Endodermal cell (in vitro differentiated cells): ENCODE measurements at regions not wholly inside any gene's neighbourhood (a gene's known extent, or its start where the extent isn't known, plus 50 kb on each side); places are given as distances from the start of the nearest gene placed in this dataset.
A peak's percentile ranks its signal among the peaks of the same experiment; 100 is the strongest.

Experiments
- DNase-seq: peaks from one replicate; pipeline ENCODE4 v3.0.0-alpha.2; 2017
- H3K27ac ChIP-seq: 2 replicates; pipeline ENCODE4 v1.5.1; 2013; ENCODE audit warnings: mild to moderate bottlenecking, low read depth, low read length, moderate library complexity
- H3K27me3 ChIP-seq: 2 replicates; pipeline ENCODE4 v1.6.1; 2013; ENCODE audit warnings: mild to moderate bottlenecking, low read length, moderate library complexity; ENCODE audit not compliant: insufficient read depth, control insufficient read depth, poor library complexity, severe bottlenecking
- H3K36me3 ChIP-seq: 2 replicates; pipeline ENCODE4 v1.7.0; 2013; ENCODE audit warnings: mild to moderate bottlenecking, low read length, moderate library complexity; ENCODE audit not compliant: control insufficient read depth, insufficient read depth
- H3K4me1 ChIP-seq: one replicate; pipeline ENCODE4 v1.7.0; 2013; ENCODE audit warnings: low read length; ENCODE audit not compliant: control insufficient read depth, insufficient read depth
- H3K4me3 ChIP-seq: 2 replicates; pipeline ENCODE4 v1.5.1; 2013; ENCODE audit warnings: mild to moderate bottlenecking, low read length, moderate library complexity
- H3K9ac ChIP-seq: 2 replicates; pipeline ENCODE4 v1.6.1; 2013; ENCODE audit warnings: mild to moderate bottlenecking, low read length, moderate library complexity; ENCODE audit not compliant: poor library complexity, severe bottlenecking; ENCODE audit errors: extremely low read depth
- H3K9me3 ChIP-seq: 2 replicates; pipeline ENCODE4 v1.6.1; 2013; ENCODE audit warnings: mild to moderate bottlenecking, low read length, moderate library complexity; ENCODE audit not compliant: control insufficient read depth
- H3K27ac Mint-ChIP-seq: 2 replicates; pipeline ENCODE4 v1.8.0; 2020; ENCODE audit warnings: mixed read lengths
- H3K27me3 Mint-ChIP-seq: 2 replicates; pipeline ENCODE4 v1.8.0; 2021; ENCODE audit warnings: mild to moderate bottlenecking, mixed read lengths; ENCODE audit not compliant: insufficient read depth
- H3K36me3 Mint-ChIP-seq: 2 replicates; pipeline ENCODE4 v1.8.0; 2020; ENCODE audit warnings: low read depth, mixed read lengths
- H3K4me1 Mint-ChIP-seq: 2 replicates; pipeline ENCODE4 v1.8.0; 2020; ENCODE audit warnings: mixed read lengths
- H3K4me3 Mint-ChIP-seq: 2 replicates; pipeline ENCODE4 v1.8.0; 2020; ENCODE audit warnings: mild to moderate bottlenecking, moderate library complexity, mixed read lengths
- H3K9me3 Mint-ChIP-seq: 2 replicates; pipeline ENCODE4 v1.8.0; 2020; ENCODE audit warnings: mild to moderate bottlenecking, mixed read lengths
- CTCF ChIP-seq: fragments of 200-600 bp; sonication (generic); conservative IDR thresholded peaks from 2 replicates; pipeline ENCODE4 v1.5.0; 2021; ENCODE audit warnings: antibody characterized with exemption, mild to moderate bottlenecking
- WGBS, 2 experiments: methylation state at CpG; one replicate each; pipeline versions ENCODE4 v1.1.5 to v1.1.7; 2013; ENCODE audit warnings: missing lambda C conversion rate in 2 of 2, mixed read lengths in 1 of 2; ENCODE audit not compliant: insufficient coverage in 1 of 2, insufficient read length in 1 of 2; 5-methylcytosine and 5-hydroxymethylcytosine counted together

DNA sequence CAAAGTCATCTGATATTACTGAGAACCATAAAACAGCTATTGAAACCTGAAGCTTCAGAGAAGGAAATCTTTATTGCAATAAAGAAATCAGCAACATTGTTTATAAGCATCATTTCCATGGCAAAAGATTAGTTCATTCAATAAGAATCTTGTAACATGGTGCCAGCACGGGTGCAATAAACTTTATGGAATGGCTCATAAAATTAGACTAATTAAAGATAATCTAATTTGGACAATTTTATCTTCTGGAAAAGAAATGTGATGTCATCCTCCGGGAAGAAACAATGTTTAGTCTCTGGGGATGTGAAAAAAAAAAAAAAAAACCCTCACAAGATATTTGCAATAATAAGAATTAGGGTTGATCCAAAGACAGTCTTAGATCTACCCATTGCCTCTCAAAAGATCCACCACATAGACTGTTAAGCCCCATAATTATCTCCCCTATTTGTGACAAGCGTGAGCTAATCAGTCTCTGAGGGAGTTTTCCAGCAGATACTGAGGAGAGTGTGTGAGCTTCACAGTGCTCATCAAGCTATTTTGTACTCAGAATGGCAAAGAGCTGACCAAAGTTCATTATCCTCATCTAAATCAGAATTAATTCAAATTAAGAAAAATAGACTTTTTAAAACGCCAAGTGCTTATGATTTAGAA, 297.0 kb upstream of the EDNRB start:
- TF ChIP-seq CTCF, result no peak

GRCh38 chr13:78201411-78201810, 282.8 kb upstream of the EDNRB start:
- H3K27ac ChIP-seq, result no peak overlapping the region
- H3K27me3 ChIP-seq, result no peaks in the 10 kb centered on the region
- no peaks in the 10 kb centered on the region for H3K9me3 ChIP-seq
- no peak overlapping the region for H3K4me3 ChIP-seq
- no peaks in the 10 kb centered on the region for H3K4me1 ChIP-seq
- Mint-ChIP-seq H3K36me3 (no peaks in the 10 kb centered on the region), H3K4me3 (no peak overlapping the region), H3K27ac (no peak overlapping the region), H3K4me1 (peaks cover 13% of the 10 kb centered on the region), H3K27me3 (no peaks in the 10 kb centered on the region), H3K9me3 (no peaks in the 10 kb centered on the region)
- no peak overlapping the region for H3K9ac ChIP-seq
- H3K36me3 ChIP-seq, result no peaks in the 10 kb centered on the region
- DNase-seq, result no peak
- WGBS, 2 experiments, result 100% methylated on average over 2 of the region's 3 CpGs; no CpG with 5 or more reads in 1 of the 2 experiments
- no peak for TF ChIP-seq CTCF

More for the DNA sequence above, 297.0 kb upstream of the EDNRB start:
- WGBS, 2 experiments, result 84% methylated on average over 3 of the region's 4 CpGs; no CpG with 5 or more reads in 1 of the 2 experiments
- Mint-ChIP-seq H3K9me3 (no peaks in the 10 kb centered on the region), H3K4me3 (no peak overlapping the region), H3K4me1 (peaks cover 5% of the 10 kb centered on the region), H3K36me3 (no peaks in the 10 kb centered on the region), H3K27me3 (no peaks in the 10 kb centered on the region), H3K27ac (no peak overlapping the region)
- H3K9me3 ChIP-seq, result no peaks in the 10 kb centered on the region
- DNase-seq, result no peak
- no peak overlapping the region for H3K4me3 ChIP-seq
- no peaks in the 10 kb centered on the region for H3K36me3 ChIP-seq
- H3K9ac ChIP-seq, result no peak overlapping the region
- H3K4me1 ChIP-seq, result no peaks in the 10 kb centered on the region
- H3K27me3 ChIP-seq, result no peaks in the 10 kb centered on the region
- no peak overlapping the region for H3K27ac ChIP-seq

GRCh38 chr13:78198821-78199220, 280.2 kb upstream of the EDNRB start:
- WGBS, 2 experiments, result 83 to 93% methylated on average over 1 to 2 of the region's 3 CpGs

More at GRCh38 chr13:78198821-78199220, 280.2 kb upstream of the EDNRB start:
- H3K9ac ChIP-seq, result no peak overlapping the region
- Mint-ChIP-seq H3K36me3 (no peaks in the 10 kb centered on the region), H3K27ac (no peak overlapping the region), H3K4me1 (peaks cover 26% of the 10 kb centered on the region), H3K27me3 (no peaks in the 10 kb centered on the region), H3K9me3 (no peaks in the 10 kb centered on the region), H3K4me3 (no peak overlapping the region)
- peak overlapping the region; percentile 79 for H3K27ac ChIP-seq
- no peak for TF ChIP-seq CTCF
- H3K9me3 ChIP-seq, result no peaks in the 10 kb centered on the region
- DNase-seq, result no peak
- H3K36me3 ChIP-seq, result no peaks in the 10 kb centered on the region
- no peaks in the 10 kb centered on the region for H3K4me1 ChIP-seq
- H3K27me3 ChIP-seq, result no peaks in the 10 kb centered on the region
- no peak overlapping the region for H3K4me3 ChIP-seq
